ENCODE measurements at regions not wholly inside any gene's neighbourhood (a gene's known extent, or its start where the extent isn't known, plus 50 kb on each side); places are given as distances from the start of the nearest gene placed in this dataset.

- Histone ChIP-seq H3K4me1 (ENCODE audit: control insufficient read depth in 2 of 2, insufficient read depth in 2 of 2, low read length in 2 of 2) (no peaks in the 10 kb centered on the region), H3K4me3 (ENCODE audit: low read length in 2 of 2) (no peak overlapping the region), H3K27ac (ENCODE audit: low read depth in 2 of 2, low read length in 2 of 2) (no peak overlapping the region), H3K36me3 (ENCODE audit: control insufficient read depth in 2 of 2, insufficient read depth in 2 of 2, low read length in 2 of 2) (no peaks in the 10 kb centered on the region), H3K9ac (ENCODE audit: low read depth in 1 of 2, low read length in 2 of 2) (no peak overlapping the region), H3K27me3 (ENCODE audit: control insufficient read depth in 2 of 2, insufficient read depth in 2 of 2, low read length in 2 of 2) (no peaks in the 10 kb centered on the region), H3K9me3 (ENCODE audit: control insufficient read depth in 2 of 2, low read length in 2 of 2) (no peaks in the 10 kb centered on the region)
Observed at GRCh38 chr1:65505547-65506300, 85.3 kb downstream of the LEPR start.

- H3K36me3 ChIP-seq (ENCODE audit: control insufficient read depth in 2 of 2, insufficient read depth in 2 of 2, low read length in 2 of 2) = no peaks in the 10 kb centered on the region
- H3K27me3 ChIP-seq (ENCODE audit: control insufficient read depth in 2 of 2, insufficient read depth in 2 of 2, low read length in 2 of 2) = no peaks in the 10 kb centered on the region
- no peak overlapping the region for H3K9ac ChIP-seq (ENCODE audit: low read depth in 1 of 2, low read length in 2 of 2)
- H3K9me3 ChIP-seq (ENCODE audit: control insufficient read depth in 2 of 2, low read length in 2 of 2) = no peaks in the 10 kb centered on the region
- H3K27ac ChIP-seq (ENCODE audit: low read depth in 2 of 2, low read length in 2 of 2) = no peak overlapping the region
- H3K4me3 ChIP-seq (ENCODE audit: low read length in 2 of 2) = no peak overlapping the region
- H3K4me1 ChIP-seq (ENCODE audit: control insufficient read depth in 2 of 2, insufficient read depth in 2 of 2, low read length in 2 of 2) = no peaks in the 10 kb centered on the region
Observed at GRCh38 chr1:65508051-65508450, 87.6 kb downstream of the LEPR start.

GRCh38 chr1:65509912-65510680 lies 89.6 kb downstream of the LEPR start:
- Histone ChIP-seq H3K4me3 (ENCODE audit: low read length in 2 of 2) (no peak overlapping the region), H3K36me3 (ENCODE audit: control insufficient read depth in 2 of 2, insufficient read depth in 2 of 2, low read length in 2 of 2) (no peaks in the 10 kb centered on the region), H3K9ac (ENCODE audit: low read depth in 1 of 2, low read length in 2 of 2) (no peak overlapping the region), H3K27ac (ENCODE audit: low read depth in 2 of 2, low read length in 2 of 2) (no peak overlapping the region), H3K9me3 (ENCODE audit: control insufficient read depth in 2 of 2, low read length in 2 of 2) (no peaks in the 10 kb centered on the region), H3K27me3 (ENCODE audit: control insufficient read depth in 2 of 2, insufficient read depth in 2 of 2, low read length in 2 of 2) (no peaks in the 10 kb centered on the region), H3K4me1 (ENCODE audit: control insufficient read depth in 2 of 2, insufficient read depth in 2 of 2, low read length in 2 of 2) (no peaks in the 10 kb centered on the region)

- H3K9ac ChIP-seq (ENCODE audit: low read depth in 1 of 2, low read length in 2 of 2) = no peak overlapping the region
- no peak overlapping the region for H3K4me3 ChIP-seq (ENCODE audit: low read length in 2 of 2)
- H3K36me3 ChIP-seq (ENCODE audit: control insufficient read depth in 2 of 2, insufficient read depth in 2 of 2, low read length in 2 of 2) = no peaks in the 10 kb centered on the region
- no peaks in the 10 kb centered on the region for H3K27me3 ChIP-seq (ENCODE audit: control insufficient read depth in 2 of 2, insufficient read depth in 2 of 2, low read length in 2 of 2)
- H3K9me3 ChIP-seq (ENCODE audit: control insufficient read depth in 2 of 2, low read length in 2 of 2) = no peaks in the 10 kb centered on the region
- H3K27ac ChIP-seq (ENCODE audit: low read depth in 2 of 2, low read length in 2 of 2) = no peak overlapping the region
- no peaks in the 10 kb centered on the region for H3K4me1 ChIP-seq (ENCODE audit: control insufficient read depth in 2 of 2, insufficient read depth in 2 of 2, low read length in 2 of 2)
Observed at GRCh38 chr1:65510961-65511360, 90.5 kb downstream of the LEPR start.

- no peaks in the 10 kb centered on the region for H3K36me3 ChIP-seq (ENCODE audit: control insufficient read depth in 2 of 2, insufficient read depth in 2 of 2, low read length in 2 of 2)
- H3K9ac ChIP-seq (ENCODE audit: low read depth in 1 of 2, low read length in 2 of 2) = no peak overlapping the region
- no peaks in the 10 kb centered on the region for H3K27me3 ChIP-seq (ENCODE audit: control insufficient read depth in 2 of 2, insufficient read depth in 2 of 2, low read length in 2 of 2)
- H3K4me3 ChIP-seq (ENCODE audit: low read length in 2 of 2) = no peak overlapping the region
- no peaks in the 10 kb centered on the region for H3K4me1 ChIP-seq (ENCODE audit: control insufficient read depth in 2 of 2, insufficient read depth in 2 of 2, low read length in 2 of 2)
- H3K27ac ChIP-seq (ENCODE audit: low read depth in 2 of 2, low read length in 2 of 2) = no peak overlapping the region
- no peaks in the 10 kb centered on the region for H3K9me3 ChIP-seq (ENCODE audit: control insufficient read depth in 2 of 2, low read length in 2 of 2)
Observed at GRCh38 chr1:65512383-65512782, 91.9 kb downstream of the LEPR start.

- H3K4me1 ChIP-seq (ENCODE audit: control insufficient read depth in 2 of 2, insufficient read depth in 2 of 2, low read length in 2 of 2) = no peaks in the 10 kb centered on the region
- H3K27me3 ChIP-seq (ENCODE audit: control insufficient read depth in 2 of 2, insufficient read depth in 2 of 2, low read length in 2 of 2) = no peaks in the 10 kb centered on the region
- H3K9ac ChIP-seq (ENCODE audit: low read depth in 1 of 2, low read length in 2 of 2) = no peak overlapping the region
- H3K4me3 ChIP-seq (ENCODE audit: low read length in 2 of 2) = no peak overlapping the region
- H3K9me3 ChIP-seq (ENCODE audit: control insufficient read depth in 2 of 2, low read length in 2 of 2) = no peaks in the 10 kb centered on the region
- no peak overlapping the region for H3K27ac ChIP-seq (ENCODE audit: low read depth in 2 of 2, low read length in 2 of 2)
- H3K36me3 ChIP-seq (ENCODE audit: control insufficient read depth in 2 of 2, insufficient read depth in 2 of 2, low read length in 2 of 2) = no peaks in the 10 kb centered on the region
Observed at GRCh38 chr1:65512967-65513780, 92.7 kb downstream of the LEPR start.

- H3K27me3 ChIP-seq (ENCODE audit: control insufficient read depth in 2 of 2, insufficient read depth in 2 of 2, low read length in 2 of 2) = no peaks in the 10 kb centered on the region
- no peak overlapping the region for H3K4me3 ChIP-seq (ENCODE audit: low read length in 2 of 2)
- no peaks in the 10 kb centered on the region for H3K9me3 ChIP-seq (ENCODE audit: control insufficient read depth in 2 of 2, low read length in 2 of 2)
- no peak overlapping the region for H3K27ac ChIP-seq (ENCODE audit: low read depth in 2 of 2, low read length in 2 of 2)
- H3K9ac ChIP-seq (ENCODE audit: low read depth in 1 of 2, low read length in 2 of 2) = no peak overlapping the region
- H3K4me1 ChIP-seq (ENCODE audit: control insufficient read depth in 2 of 2, insufficient read depth in 2 of 2, low read length in 2 of 2) = no peaks in the 10 kb centered on the region
- H3K36me3 ChIP-seq (ENCODE audit: control insufficient read depth in 2 of 2, insufficient read depth in 2 of 2, low read length in 2 of 2) = no peaks in the 10 kb centered on the region
Observed at GRCh38 chr1:65514041-65514440, 93.6 kb downstream of the LEPR start.

- no peak overlapping the region for H3K9ac ChIP-seq (ENCODE audit: low read depth in 1 of 2, low read length in 2 of 2)
- H3K9me3 ChIP-seq (ENCODE audit: control insufficient read depth in 2 of 2, low read length in 2 of 2) = no peaks in the 10 kb centered on the region
- H3K27me3 ChIP-seq (ENCODE audit: control insufficient read depth in 2 of 2, insufficient read depth in 2 of 2, low read length in 2 of 2) = peaks cover 2 to 12% of the 10 kb centered on the region in 2 donors
- peak overlapping the region in 1 of 2 donors; percentile 38 for H3K4me3 ChIP-seq (ENCODE audit: low read length in 2 of 2)
- H3K27ac ChIP-seq (ENCODE audit: low read depth in 2 of 2, low read length in 2 of 2) = no peak overlapping the region
- no peaks in the 10 kb centered on the region for H3K4me1 ChIP-seq (ENCODE audit: control insufficient read depth in 2 of 2, insufficient read depth in 2 of 2, low read length in 2 of 2)
- H3K36me3 ChIP-seq (ENCODE audit: control insufficient read depth in 2 of 2, insufficient read depth in 2 of 2, low read length in 2 of 2) = no peaks in the 10 kb centered on the region
Observed at GRCh38 chr1:65524931-65525265, 104.4 kb downstream of the LEPR start.

GRCh38 chr1:65525266-65526048 lies 105.0 kb downstream of the LEPR start:
- Histone ChIP-seq H3K9me3 (ENCODE audit: control insufficient read depth in 2 of 2, low read length in 2 of 2) (no peaks in the 10 kb centered on the region), H3K4me3 (ENCODE audit: low read length in 2 of 2) (peak overlapping the region; percentile 38), H3K36me3 (ENCODE audit: control insufficient read depth in 2 of 2, insufficient read depth in 2 of 2, low read length in 2 of 2) (no peaks in the 10 kb centered on the region), H3K9ac (ENCODE audit: low read depth in 1 of 2, low read length in 2 of 2) (peak overlapping the region in 1 of 2 donors; percentile 10), H3K27me3 (ENCODE audit: control insufficient read depth in 2 of 2, insufficient read depth in 2 of 2, low read length in 2 of 2) (peaks cover 2 to 12% of the 10 kb centered on the region in 2 donors), H3K4me1 (ENCODE audit: control insufficient read depth in 2 of 2, insufficient read depth in 2 of 2, low read length in 2 of 2) (no peaks in the 10 kb centered on the region), H3K27ac (ENCODE audit: low read depth in 2 of 2, low read length in 2 of 2) (no peak overlapping the region)
